BLaER1 treated with 17β-estradiol and CSF1 and Interleukin-3, amounts not matched to agents 10 nM and 100 nM (cell line): ENCODE measurements at regions not wholly inside any gene's neighbourhood (a gene's known extent, or its start where the extent isn't known, plus 50 kb on each side); places are given as distances from the start of the nearest gene placed in this dataset.

Experiments
- H3K27ac ChIP-seq, 11 experiments: shearing (Covaris generic); formaldehyde crosslinking; 2 replicates each; pipeline ENCODE4 v1.8.1; 2022
- H3K27me3 ChIP-seq, 11 experiments: shearing (Covaris generic); formaldehyde crosslinking; 2 replicates each; pipeline ENCODE4 v1.8.1; 2022
- H3K36me3 ChIP-seq, 11 experiments: shearing (Covaris generic); formaldehyde crosslinking; 2 replicates each; pipeline ENCODE4 v1.8.1; 2022
- H3K4me1 ChIP-seq, 10 experiments: shearing (Covaris generic); formaldehyde crosslinking; 2 replicates each; pipeline ENCODE4 v1.8.1; 2022
- H3K4me2 ChIP-seq, 11 experiments: shearing (Covaris generic); formaldehyde crosslinking; 2 replicates each; pipeline ENCODE4 v1.8.1; 2022
- H3K4me3 ChIP-seq, 10 experiments: shearing (Covaris generic); formaldehyde crosslinking; 2 replicates each; pipeline ENCODE4 v1.8.1; 2022
- H3K9ac ChIP-seq, 11 experiments: shearing (Covaris generic); formaldehyde crosslinking; 2 replicates each; pipeline ENCODE4 v1.8.1; 2022
- H3K9me3 ChIP-seq, 11 experiments: shearing (Covaris generic); formaldehyde crosslinking; replicated peaks in 1 of 11; 2 replicates each; pipeline ENCODE4 v1.8.1; 2022
- H4K20me1 ChIP-seq, 11 experiments: shearing (Covaris generic); formaldehyde crosslinking; 2 replicates each; pipeline ENCODE4 v1.8.1; 2022
- Cebpa-rat ChIP-seq, 11 experiments: shearing (Covaris generic); IDR thresholded peaks; 2 replicates each; pipeline ENCODE4 v1.8.1; 2022

DNA sequence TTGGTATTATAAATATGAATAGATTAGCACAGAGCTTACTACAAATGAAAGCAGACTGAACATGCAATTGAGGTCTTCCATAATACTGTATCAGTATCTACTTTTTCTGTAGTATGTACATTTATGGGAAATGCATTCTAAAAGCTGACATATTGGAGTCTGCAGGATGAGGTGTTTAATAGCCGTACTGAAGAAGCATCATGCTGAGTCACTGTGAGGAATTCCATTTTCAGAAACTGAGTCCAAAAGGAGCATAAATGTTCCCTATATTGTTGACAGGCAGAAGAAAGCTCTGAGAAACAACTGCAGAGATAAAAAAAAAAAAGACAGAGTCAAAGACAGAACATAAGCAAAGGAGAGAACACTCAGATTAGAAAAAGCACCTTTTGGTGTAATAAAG lies 366.7 kb upstream of the SPHKAP start:
- H3K9ac ChIP-seq: no peak overlapping the region
- no peaks in the 10 kb centered on the region for H3K4me1 ChIP-seq
- TF ChIP-seq Cebpa-rat (IDR thresholded peaks at IDR 0.05): no peak
- no peak overlapping the region for H3K4me2 ChIP-seq
- H3K36me3 ChIP-seq: no peaks in the 10 kb centered on the region
- no peak overlapping the region for H3K27ac ChIP-seq
- no peaks in the 10 kb centered on the region for H4K20me1 ChIP-seq
- H3K27me3 ChIP-seq: no peaks in the 10 kb centered on the region
- H3K4me3 ChIP-seq: no peak overlapping the region
- H3K9me3 ChIP-seq: peaks cover 0 to 5% (median 0%) of the 10 kb centered on the region in 11 experiments; a peak in 1 of 22 replicates

DNA sequence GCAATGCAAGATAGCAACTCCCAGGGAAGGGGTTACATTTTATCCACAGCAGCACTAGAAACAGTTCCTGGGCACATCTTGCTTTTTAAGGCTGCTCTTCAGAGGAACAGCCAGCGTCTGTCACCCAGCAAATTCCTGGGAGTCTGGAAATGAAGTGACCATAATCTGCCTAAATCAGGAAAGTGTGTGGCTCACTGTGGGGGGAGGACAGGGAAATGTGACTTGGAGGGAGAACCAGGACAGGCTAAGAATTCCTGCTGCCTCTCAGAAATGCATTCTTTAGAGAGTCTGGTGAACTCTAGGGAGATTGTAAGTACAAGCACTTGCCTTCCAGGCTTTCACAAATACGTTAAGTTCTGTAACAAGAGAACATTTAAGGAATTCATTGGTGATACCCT lies 364.3 kb upstream of the SPHKAP start:
- Histone ChIP-seq H3K36me3 (no peaks in the 10 kb centered on the region), H3K4me1 (no peaks in the 10 kb centered on the region), H4K20me1 (no peaks in the 10 kb centered on the region), H3K27ac (no peak overlapping the region), H3K4me3 (no peak overlapping the region), H3K4me2 (no peak overlapping the region), H3K9ac (no peak overlapping the region), H3K9me3 (peaks cover 0 to 5% (median 0%) of the 10 kb centered on the region in 11 experiments; a peak in 1 of 22 replicates), H3K27me3 (no peaks in the 10 kb centered on the region)
- TF ChIP-seq Cebpa-rat (IDR thresholded peaks at IDR 0.05): no peak

DNA sequence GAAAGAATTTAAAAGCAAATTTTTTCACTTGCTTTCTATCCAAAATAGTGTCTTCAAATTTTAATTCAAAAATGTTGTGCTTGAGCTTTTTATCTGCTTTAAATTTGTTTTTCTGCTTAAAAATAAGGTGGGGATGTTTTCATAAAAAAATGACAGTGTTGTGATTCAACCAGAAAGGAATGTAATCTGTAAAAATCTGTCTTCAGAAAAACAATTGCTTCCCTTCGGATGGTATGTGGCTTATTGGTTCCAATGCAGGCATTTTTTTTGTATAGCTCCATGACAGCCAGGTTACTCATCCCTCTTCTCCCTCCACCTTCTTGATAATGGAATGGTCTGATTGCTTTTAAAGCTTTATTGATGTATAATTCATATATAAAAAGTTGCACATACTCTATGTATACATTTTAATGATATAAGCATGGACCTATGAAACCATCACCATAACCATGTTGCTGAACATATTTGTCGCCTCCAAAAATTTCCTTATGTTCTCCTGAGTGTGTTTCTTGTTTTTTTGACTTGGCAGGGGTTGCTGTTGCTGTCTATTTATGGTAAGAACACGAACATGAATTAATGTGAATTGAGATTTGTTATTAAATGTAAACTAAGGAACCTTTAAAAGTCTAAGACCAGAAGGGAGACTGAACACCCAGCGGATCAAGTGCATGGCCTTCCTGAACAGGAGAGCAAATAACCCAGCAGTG lies 363.7 kb upstream of the SPHKAP start:
- Histone ChIP-seq H3K36me3 (no peaks in the 10 kb centered on the region), H3K9me3 (peaks cover 0 to 5% (median 0%) of the 10 kb centered on the region in 11 experiments; a peak in 1 of 22 replicates), H3K4me2 (no peak overlapping the region), H4K20me1 (no peaks in the 10 kb centered on the region), H3K27me3 (no peaks in the 10 kb centered on the region), H3K4me1 (no peaks in the 10 kb centered on the region), H3K9ac (no peak overlapping the region), H3K27ac (no peak overlapping the region), H3K4me3 (no peak overlapping the region)
- TF ChIP-seq Cebpa-rat (IDR thresholded peaks at IDR 0.05): no peak

DNA sequence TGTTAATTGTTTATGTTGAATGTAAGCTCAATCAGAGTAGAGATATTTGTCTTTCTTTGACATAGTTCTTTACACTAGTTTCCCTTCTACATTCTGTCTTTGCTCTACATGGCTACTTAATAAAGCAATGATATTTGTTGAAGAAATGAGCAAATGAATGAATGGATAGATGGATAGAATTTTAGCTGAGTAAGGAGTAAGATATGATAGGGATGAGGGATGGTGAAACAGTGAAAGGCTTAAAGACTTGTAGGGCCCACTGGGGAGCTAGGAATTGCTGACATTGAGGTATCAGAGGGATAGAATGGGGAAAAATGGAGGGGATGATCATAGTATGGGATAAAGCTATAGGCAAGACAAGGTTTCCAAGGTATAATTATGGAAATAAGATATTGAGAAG lies 361.6 kb upstream of the SPHKAP start:
- no peak for TF ChIP-seq Cebpa-rat (IDR thresholded peaks at IDR 0.05)
- Histone ChIP-seq H3K9ac (no peak overlapping the region), H3K4me1 (no peaks in the 10 kb centered on the region), H3K36me3 (no peaks in the 10 kb centered on the region), H3K9me3 (peaks cover 5 to 13% (median 11%) of the 10 kb centered on the region in 11 experiments; a peak in 20 of 22 replicates), H3K4me3 (no peak overlapping the region), H3K4me2 (no peak overlapping the region), H4K20me1 (no peaks in the 10 kb centered on the region), H3K27me3 (no peaks in the 10 kb centered on the region), H3K27ac (no peak overlapping the region)

DNA sequence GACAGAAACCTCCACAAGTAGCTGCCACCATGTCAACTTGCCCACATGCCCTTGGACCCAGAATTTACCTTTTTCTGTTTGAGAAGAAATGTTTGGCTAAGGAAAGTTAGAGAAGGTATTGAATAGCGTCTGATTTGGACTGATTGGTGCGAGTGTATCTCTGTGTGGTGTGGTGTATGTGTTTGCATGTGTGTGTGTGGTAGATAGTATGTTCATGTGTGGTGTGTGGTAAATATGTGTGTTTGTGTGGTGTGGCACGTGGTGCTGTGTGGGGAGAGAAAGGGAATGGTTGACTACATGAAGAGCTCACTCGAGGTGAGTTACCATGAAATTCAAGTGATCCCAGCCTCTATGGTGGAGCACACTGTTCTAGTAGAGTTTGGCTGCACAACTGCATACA lies 360.8 kb upstream of the SPHKAP start:
- peaks cover 14 to 22% (median 19%) of the 10 kb centered on the region in 11 experiments for H3K9me3 ChIP-seq
- H3K36me3 ChIP-seq: no peaks in the 10 kb centered on the region
- H3K4me1 ChIP-seq: no peaks in the 10 kb centered on the region
- TF ChIP-seq Cebpa-rat (IDR thresholded peaks at IDR 0.05): no peak
- H3K4me2 ChIP-seq: no peak overlapping the region
- H4K20me1 ChIP-seq: no peaks in the 10 kb centered on the region
- H3K27ac ChIP-seq: no peak overlapping the region
- H3K9ac ChIP-seq: no peak overlapping the region
- H3K27me3 ChIP-seq: no peaks in the 10 kb centered on the region
- no peak overlapping the region for H3K4me3 ChIP-seq

DNA sequence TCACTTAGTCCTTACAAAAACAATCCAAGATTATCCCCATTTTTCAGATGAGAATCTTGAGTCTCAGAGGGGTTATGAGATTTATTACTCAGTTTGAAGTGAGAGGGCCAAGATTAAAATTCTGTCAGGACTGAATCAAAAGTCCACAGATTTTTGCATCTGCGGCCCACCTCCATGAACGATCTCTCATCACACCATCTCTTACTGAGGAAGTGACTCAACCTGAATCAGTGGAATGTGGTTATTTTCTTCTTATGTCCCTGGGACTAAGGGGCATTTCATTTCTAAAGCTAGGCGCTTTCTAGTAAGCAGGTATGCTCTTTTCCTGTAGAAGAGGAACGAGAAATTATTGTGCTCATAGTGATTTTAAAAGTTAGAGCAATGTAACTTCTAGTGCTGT lies 360.3 kb upstream of the SPHKAP start:
- H4K20me1 ChIP-seq: no peaks in the 10 kb centered on the region
- no peak for TF ChIP-seq Cebpa-rat (IDR thresholded peaks at IDR 0.05)

DNA sequence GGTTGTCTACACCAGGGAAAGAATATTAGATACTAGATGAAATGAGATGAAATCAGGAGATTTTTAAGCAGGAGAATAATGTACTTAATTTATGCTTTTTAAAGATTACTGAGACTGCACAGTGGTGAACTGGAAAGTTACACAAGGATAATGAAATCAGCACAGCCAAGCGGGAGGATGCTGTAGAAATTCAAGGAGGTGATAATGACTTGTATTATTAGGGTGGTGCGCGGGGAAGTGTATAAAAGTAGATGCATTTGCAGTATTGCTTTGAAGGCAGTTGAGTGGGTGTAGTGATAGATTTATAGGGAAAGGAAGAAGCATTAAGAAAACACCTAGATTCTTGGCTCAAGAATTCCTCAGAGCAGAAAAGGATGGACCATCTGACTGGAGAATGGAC lies 359.5 kb upstream of the SPHKAP start:
- Histone ChIP-seq H3K27me3 (no peaks in the 10 kb centered on the region), H4K20me1 (no peaks in the 10 kb centered on the region), H3K9ac (no peak overlapping the region), H3K4me1 (no peaks in the 10 kb centered on the region), H3K36me3 (no peaks in the 10 kb centered on the region), H3K4me2 (no peak overlapping the region), H3K27ac (no peak overlapping the region), H3K9me3 (peaks cover 26 to 34% (median 32%) of the 10 kb centered on the region in 11 experiments), H3K4me3 (no peak overlapping the region)
- TF ChIP-seq Cebpa-rat (IDR thresholded peaks at IDR 0.05): no peak

More for the DNA sequence above, 360.3 kb upstream of the SPHKAP start:
- Histone ChIP-seq H3K36me3 (no peaks in the 10 kb centered on the region), H3K4me3 (no peak overlapping the region), H3K4me1 (no peaks in the 10 kb centered on the region), H3K9ac (no peak overlapping the region), H3K27me3 (no peaks in the 10 kb centered on the region), H3K4me2 (no peak overlapping the region), H3K9me3 (peaks cover 19 to 26% (median 24%) of the 10 kb centered on the region in 11 experiments), H3K27ac (no peak overlapping the region)

DNA sequence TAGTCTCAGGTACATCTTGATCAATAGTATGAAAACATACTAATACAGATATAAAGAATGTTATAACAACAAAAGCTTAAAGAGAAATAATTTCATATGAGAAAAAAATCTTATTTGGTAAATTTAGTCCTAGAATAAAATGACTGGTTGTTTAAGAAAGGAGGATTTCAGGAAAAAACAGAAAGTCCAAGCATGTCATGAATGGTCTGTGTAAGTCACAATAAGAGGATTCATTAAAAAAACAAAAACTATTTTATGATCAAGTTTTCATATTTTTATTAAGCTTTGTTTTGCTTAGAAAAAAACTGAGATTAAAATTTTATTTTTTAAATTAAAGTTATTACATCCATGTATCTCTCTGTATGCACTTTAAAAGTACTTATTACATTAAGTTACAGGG lies 353.9 kb upstream of the SPHKAP start:
- Histone ChIP-seq H3K27me3 (no peaks in the 10 kb centered on the region), H3K9me3 (peaks cover 60 to 82% (median 72%) of the 10 kb centered on the region in 11 experiments), H3K4me3 (no peak overlapping the region), H3K36me3 (no peaks in the 10 kb centered on the region), H3K4me1 (no peaks in the 10 kb centered on the region), H4K20me1 (no peaks in the 10 kb centered on the region), H3K9ac (no peak overlapping the region), H3K27ac (no peak overlapping the region), H3K4me2 (no peak overlapping the region)
- TF ChIP-seq Cebpa-rat (IDR thresholded peaks at IDR 0.05): no peak

DNA sequence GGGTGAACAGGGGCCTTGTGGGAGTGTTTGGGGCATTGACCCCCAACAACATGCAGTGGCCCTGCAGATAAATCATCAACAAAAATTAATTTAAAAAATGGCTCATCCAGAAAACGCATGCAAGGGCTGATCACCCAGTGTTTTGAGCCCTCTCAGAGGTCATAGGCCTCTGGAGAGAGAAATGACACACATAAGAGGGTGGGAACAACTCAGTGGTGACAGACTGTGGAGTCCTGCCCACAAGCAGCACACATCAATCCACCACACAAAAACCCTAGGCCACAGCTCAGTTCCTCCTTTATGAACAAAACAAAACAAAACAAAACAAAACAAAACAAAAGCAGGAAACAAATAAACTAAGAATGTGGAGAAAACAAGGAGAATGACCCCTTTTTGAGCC lies 351.7 kb upstream of the SPHKAP start:
- Histone ChIP-seq H3K27me3 (no peaks in the 10 kb centered on the region), H3K27ac (no peak overlapping the region), H3K9ac (no peak overlapping the region), H3K4me2 (no peak overlapping the region), H4K20me1 (no peaks in the 10 kb centered on the region), H3K9me3 (peaks cover 54 to 71% (median 64%) of the 10 kb centered on the region in 11 experiments), H3K4me1 (no peaks in the 10 kb centered on the region), H3K36me3 (no peaks in the 10 kb centered on the region), H3K4me3 (no peak overlapping the region)
- TF ChIP-seq Cebpa-rat (IDR thresholded peaks at IDR 0.05): no peak

DNA sequence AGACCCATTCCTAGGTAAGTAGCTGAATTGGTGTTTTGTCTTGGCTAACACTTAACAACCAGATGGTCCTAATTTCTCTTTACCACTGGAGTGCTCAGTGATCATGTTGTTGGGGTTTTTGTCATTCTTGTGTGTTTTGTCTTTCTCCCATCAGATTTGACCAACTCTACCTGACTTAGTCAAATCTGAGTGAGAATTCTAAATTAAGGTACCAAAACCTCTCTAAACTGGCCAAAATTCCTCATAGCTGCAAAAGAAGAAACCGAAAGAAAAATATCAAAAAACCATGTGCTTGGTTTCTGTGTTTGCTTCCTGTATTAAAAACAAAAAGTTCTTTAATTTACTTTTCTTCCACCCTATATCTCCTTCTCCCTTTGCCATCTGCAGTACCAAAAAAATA lies 350.7 kb upstream of the SPHKAP start:
- Histone ChIP-seq H3K27ac (no peak overlapping the region), H3K4me1 (no peaks in the 10 kb centered on the region), H3K4me3 (no peak overlapping the region), H4K20me1 (no peaks in the 10 kb centered on the region), H3K36me3 (no peaks in the 10 kb centered on the region), H3K4me2 (no peak overlapping the region), H3K9me3 (peaks cover 45 to 62% (median 55%) of the 10 kb centered on the region in 11 experiments), H3K9ac (no peak overlapping the region), H3K27me3 (no peaks in the 10 kb centered on the region)
- no peak for TF ChIP-seq Cebpa-rat (IDR thresholded peaks at IDR 0.05)
